ENCODE measurements at regions not wholly inside any gene's neighbourhood (a gene's known extent, or its start where the extent isn't known, plus 50 kb on each side); places are given as distances from the start of the nearest gene placed in this dataset.

- no peak for TF ChIP-seq EZH2 (IDR thresholded peaks at IDR 0.05; ENCODE audit: low read depth)
- TF ChIP-seq CTCF (conservative IDR thresholded peaks at IDR 0.05) = no peak
- BruUV-seq (replicated peaks) = no TSS peak
- no peaks in the 10 kb centered on the region for H3F3A ChIP-seq (ENCODE audit: insufficient read depth, low read depth)
- H3K9me3 ChIP-seq (ENCODE audit: insufficient read depth, low read depth) = no peaks in the 10 kb centered on the region
- H3K79me2 ChIP-seq (ENCODE audit: low read depth) = no peaks in the 10 kb centered on the region
- ChIA-PET POLR2A (ENCODE audit: unreplicated experiment) (no interaction called here), CTCF (no interaction called here)
- no peaks in the 10 kb centered on the region for H3K9me2 ChIP-seq (ENCODE audit: insufficient read depth)
- no peaks in the 10 kb centered on the region for H3K36me3 ChIP-seq (ENCODE audit: low read depth)
- no peak overlapping the region for H2AFZ ChIP-seq
- no peaks in the 10 kb centered on the region for H4K20me1 ChIP-seq (ENCODE audit: insufficient read depth)
- no peak overlapping the region for H3K4me3 ChIP-seq
- H3K4me1 ChIP-seq (replicated peaks; ENCODE audit: insufficient read depth) = no peaks in the 10 kb centered on the region
- H3K4me2 ChIP-seq = no peak overlapping the region
- no peaks in the 10 kb centered on the region for H3K27me3 ChIP-seq (ENCODE audit: insufficient read depth, low read depth)
- peak in 1 of 2 experiments; percentile 5 for DNase-seq
- intact Hi-C loops (cut with micrococcal nuclease; ENCODE audit: unreplicated experiment) = no loop called here
- no peak overlapping the region for H3K27ac ChIP-seq
Observed at GRCh38 chr1:96515925-96516324, 205.7 kb upstream of the PTBP2 start.

GRCh38 chr1:96519851-96520578 lies 201.6 kb upstream of the PTBP2 start:
- no peak overlapping the region for H3K27ac ChIP-seq
- no peak for TF ChIP-seq CTCF (conservative IDR thresholded peaks at IDR 0.05)
- no peak for TF ChIP-seq EZH2 (IDR thresholded peaks at IDR 0.05; ENCODE audit: low read depth)
- H3K79me2 ChIP-seq (ENCODE audit: low read depth) = no peaks in the 10 kb centered on the region
- 0 out of 2 replicates have a peak overlapping the region, but pooled peaks have one; percentile 7 for H2AFZ ChIP-seq
- ChIA-PET CTCF (no interaction called here), POLR2A (ENCODE audit: unreplicated experiment) (no interaction called here)
- no peaks in the 10 kb centered on the region for H3K36me3 ChIP-seq (ENCODE audit: low read depth)
- intact Hi-C loops (cut with micrococcal nuclease; ENCODE audit: unreplicated experiment) = no loop called here
- H3K4me3 ChIP-seq = no peak overlapping the region
- DNase-seq = no peak
- H3F3A ChIP-seq (ENCODE audit: insufficient read depth, low read depth) = no peaks in the 10 kb centered on the region
- H3K4me1 ChIP-seq (replicated peaks; ENCODE audit: insufficient read depth) = no peaks in the 10 kb centered on the region
- BruUV-seq (replicated peaks) = no TSS peak
- H3K9me3 ChIP-seq (ENCODE audit: insufficient read depth, low read depth) = no peaks in the 10 kb centered on the region; the same call in 1 of the 2 replicates
- H3K4me2 ChIP-seq = no peak overlapping the region
- H4K20me1 ChIP-seq (ENCODE audit: insufficient read depth) = no peaks in the 10 kb centered on the region
- no peaks in the 10 kb centered on the region for H3K9me2 ChIP-seq (ENCODE audit: insufficient read depth)
- H3K27me3 ChIP-seq (ENCODE audit: insufficient read depth, low read depth) = no peaks in the 10 kb centered on the region

GRCh38 chr1:96520579-96520947 lies 201.0 kb upstream of the PTBP2 start:
- no peak for TF ChIP-seq EZH2 (IDR thresholded peaks at IDR 0.05; ENCODE audit: low read depth)
- no peak for TF ChIP-seq CTCF (conservative IDR thresholded peaks at IDR 0.05)
- ChIA-PET CTCF (no interaction called here), POLR2A (ENCODE audit: unreplicated experiment) (no interaction called here)
- no peaks in the 10 kb centered on the region for H3F3A ChIP-seq (ENCODE audit: insufficient read depth, low read depth)
- no peaks in the 10 kb centered on the region for H3K9me2 ChIP-seq (ENCODE audit: insufficient read depth)
- H3K9me3 ChIP-seq (ENCODE audit: insufficient read depth, low read depth) = no peaks in the 10 kb centered on the region; the same call in 1 of the 2 replicates
- no TSS peak for BruUV-seq (replicated peaks)
- intact Hi-C loops (cut with micrococcal nuclease; ENCODE audit: unreplicated experiment) = no loop called here
- 0 out of 2 replicates have a peak overlapping the region, but pooled peaks have one; percentile 7 for H2AFZ ChIP-seq
- no peak overlapping the region for H3K4me3 ChIP-seq
- no peaks in the 10 kb centered on the region for H4K20me1 ChIP-seq (ENCODE audit: insufficient read depth)
- no peak overlapping the region for H3K4me2 ChIP-seq
- H3K36me3 ChIP-seq (ENCODE audit: low read depth) = no peaks in the 10 kb centered on the region
- H3K79me2 ChIP-seq (ENCODE audit: low read depth) = no peaks in the 10 kb centered on the region
- H3K27me3 ChIP-seq (ENCODE audit: insufficient read depth, low read depth) = no peaks in the 10 kb centered on the region
- DNase-seq = no peak
- H3K27ac ChIP-seq = no peak overlapping the region
- no peaks in the 10 kb centered on the region for H3K4me1 ChIP-seq (replicated peaks; ENCODE audit: insufficient read depth)

Data from PC-9 (cell line).